Stomach (tissue), 8 donors: ENCODE measurements at regions not wholly inside any gene's neighbourhood (a gene's known extent, or its start where the extent isn't known, plus 50 kb on each side); places are given as distances from the start of the nearest gene placed in this dataset.

Experiments used
- DNase-seq, 2 donors: peaks; one replicate each; pipeline versions ENCODE4 v3.0.0 to v3.0.0-alpha.2; 2013 to 2019
- H3K27ac ChIP-seq, 5 donors: fragments of 200-600 bp in 4 of 5; sonication (generic) in 4 of 5; one replicate each; pipeline ENCODE4 v1.5.1; 2013 to 2019; ENCODE audit warnings: mild to moderate bottlenecking in 1 of 5, moderate library complexity in 1 of 5
- H3K27me3 ChIP-seq, 3 donors: fragments of 200-600 bp; sonication (generic); one replicate each; pipeline ENCODE4 v1.5.1; 2017 to 2019; ENCODE audit warnings: mixed run types in 1 of 3
- H3K36me3 ChIP-seq, 4 donors: fragments of 200-600 bp; sonication (generic); 1 replicate in 3 of 4; 2 replicates in 1 of 4; pipeline ENCODE4 v1.5.1; 2016 to 2019
- H3K4me1 ChIP-seq, 4 donors: fragments of 200-600 bp; sonication (generic); one replicate each; pipeline ENCODE4 v1.5.1; 2016 to 2019
- H3K4me3 ChIP-seq, 4 donors: fragments of 200-600 bp; sonication (generic) in 3 of 4; one replicate each; pipeline ENCODE4 v1.5.1; 2016 to 2019; ENCODE audit warnings: mild to moderate bottlenecking in 1 of 4
- H3K9me3 ChIP-seq, 4 donors: fragments of 200-600 bp; sonication (generic); one replicate each; pipeline ENCODE4 v1.5.1; 2016 to 2019
- EP300 ChIP-seq: sonication (generic); formaldehyde crosslinking; IDR thresholded peaks from one replicate; pipeline ENCODE4 v1.6.1; 2017; ENCODE audit warnings: antibody characterized with exemption
- POLR2A ChIP-seq, 4 donors: fragments of 450-650 bp; IDR thresholded peaks; one replicate each; pipeline ENCODE4 v1.6.1; 2016; ENCODE audit warnings: antibody characterized with exemption in 4 of 4, control low read depth in 2 of 4, mild to moderate bottlenecking in 1 of 4, moderate library complexity in 1 of 4
- POLR2AphosphoS5 ChIP-seq, 3 donors: sonication (generic); formaldehyde crosslinking; IDR thresholded peaks; one replicate each; pipeline ENCODE4 v1.6.1; 2016; ENCODE audit warnings: antibody characterized with exemption in 3 of 3
- WGBS, 5 donors: extraction: QIAGEN DNeasy Blood & Tissue Kit in 3 of 5; methylation state at CpG; one replicate each; pipeline versions ENCODE4 v1.1.5 to v1.1.7; 2013 to 2018; 5-methylcytosine and 5-hydroxymethylcytosine counted together
- intact Hi-C: fragments of 100-400 bp; cut with DNase I; formaldehyde crosslinking; loops from one replicate; pipeline ENCODE4 v1.15.1; 2023; ENCODE audit warnings: low total_unique reads
- TF ChIP-seq, protein P1 (sequence below), 7 experiments: fragments of 450-650 bp in 4 of 7; fragments of 200-600 bp in 3 of 7; sonication (generic) in 3 of 7; IDR thresholded peaks; one replicate each; pipeline ENCODE4 v1.5.1; 2016 to 2019; ENCODE audit warnings: antibody characterized with exemption in 7 of 7, control low read depth in 2 of 7, mild to moderate bottlenecking in 1 of 7
- donor health status: healthy with polysubstance abuse.
- donor health status: Bipolar disorder and iron deficiency.
- donor health status: healthy.

DNA sequence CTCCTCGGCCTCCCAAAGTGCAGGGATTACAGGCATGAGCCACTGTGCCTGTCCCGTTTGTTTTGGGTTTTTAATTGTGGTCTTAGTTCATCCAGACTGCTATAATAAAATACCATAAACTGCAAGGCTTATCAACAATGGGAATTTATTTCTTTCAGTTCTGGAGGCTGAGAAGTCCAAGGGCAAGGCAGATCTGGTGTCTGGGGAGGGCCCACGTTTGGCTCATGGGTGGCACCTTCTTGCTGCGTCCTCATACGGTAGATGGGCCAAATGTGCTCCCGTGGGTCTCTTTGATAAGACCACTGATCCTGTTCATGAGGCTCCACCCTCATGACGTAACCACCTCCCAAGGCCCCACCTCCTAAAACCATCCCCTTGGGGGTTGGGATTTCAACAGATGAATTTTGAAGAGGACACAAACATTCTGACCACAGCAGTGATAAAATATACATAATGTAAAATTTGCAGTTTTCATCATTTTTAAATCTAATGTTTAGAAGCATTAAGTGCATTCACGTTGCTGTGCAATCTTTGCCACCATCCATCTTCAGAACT lies 133.4 kb upstream of the ERRFI1 start:
- TF ChIP-seq, protein P1, sequence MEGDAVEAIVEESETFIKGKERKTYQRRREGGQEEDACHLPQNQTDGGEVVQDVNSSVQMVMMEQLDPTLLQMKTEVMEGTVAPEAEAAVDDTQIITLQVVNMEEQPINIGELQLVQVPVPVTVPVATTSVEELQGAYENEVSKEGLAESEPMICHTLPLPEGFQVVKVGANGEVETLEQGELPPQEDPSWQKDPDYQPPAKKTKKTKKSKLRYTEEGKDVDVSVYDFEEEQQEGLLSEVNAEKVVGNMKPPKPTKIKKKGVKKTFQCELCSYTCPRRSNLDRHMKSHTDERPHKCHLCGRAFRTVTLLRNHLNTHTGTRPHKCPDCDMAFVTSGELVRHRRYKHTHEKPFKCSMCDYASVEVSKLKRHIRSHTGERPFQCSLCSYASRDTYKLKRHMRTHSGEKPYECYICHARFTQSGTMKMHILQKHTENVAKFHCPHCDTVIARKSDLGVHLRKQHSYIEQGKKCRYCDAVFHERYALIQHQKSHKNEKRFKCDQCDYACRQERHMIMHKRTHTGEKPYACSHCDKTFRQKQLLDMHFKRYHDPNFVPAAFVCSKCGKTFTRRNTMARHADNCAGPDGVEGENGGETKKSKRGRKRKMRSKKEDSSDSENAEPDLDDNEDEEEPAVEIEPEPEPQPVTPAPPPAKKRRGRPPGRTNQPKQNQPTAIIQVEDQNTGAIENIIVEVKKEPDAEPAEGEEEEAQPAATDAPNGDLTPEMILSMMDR (IDR thresholded peaks at IDR 0.05): no peak
- no peak for TF ChIP-seq POLR2A (IDR thresholded peaks at IDR 0.05)
- TF ChIP-seq POLR2AphosphoS5 (IDR thresholded peaks at IDR 0.05): no peak
- TF ChIP-seq EP300: no peak
- H3K4me1 ChIP-seq: peaks cover 0 to 20% (median 12%) of the 10 kb centered on the region in 4 donors
- no peak overlapping the region for H3K27ac ChIP-seq
- no peaks in the 10 kb centered on the region for H3K27me3 ChIP-seq
- WGBS, 5 donors: 81 to 91% (median 89%) methylated on average over 7 to 8 of the region's 8 CpGs
- DNase-seq: no peak
- intact Hi-C loops: no loop called here
- H3K4me3 ChIP-seq: no peak overlapping the region
- H3K36me3 ChIP-seq: no peaks in the 10 kb centered on the region
- H3K9me3 ChIP-seq: no peaks in the 10 kb centered on the region

DNA sequence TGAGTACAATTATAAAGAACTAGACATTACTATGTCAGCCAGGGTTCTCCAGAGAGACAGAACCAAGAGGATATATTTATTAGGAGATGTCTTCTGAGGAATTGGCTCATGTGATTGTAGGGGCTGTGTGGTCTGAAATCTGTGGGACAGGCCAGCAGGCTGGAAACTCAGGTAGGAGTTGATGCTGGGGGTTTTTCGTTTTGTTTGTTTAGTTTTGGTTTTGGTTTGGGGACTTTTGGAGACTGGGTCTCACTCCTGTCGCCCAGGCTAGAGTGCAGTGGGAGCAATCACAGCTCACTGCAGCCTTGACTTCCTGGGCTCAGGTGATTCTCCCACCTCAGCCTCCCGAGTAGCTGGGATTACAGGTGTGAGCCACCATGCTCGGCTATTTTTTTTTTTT lies 132.9 kb upstream of the ERRFI1 start:
- TF ChIP-seq EP300: no peak
- no peaks in the 10 kb centered on the region for H3K36me3 ChIP-seq
- no peak for DNase-seq
- 84 to 96% (median 87%) methylated on average over 4 of the region's 4 CpGs for WGBS, 5 donors
- no peak overlapping the region for H3K4me3 ChIP-seq
- H3K9me3 ChIP-seq: no peaks in the 10 kb centered on the region
- intact Hi-C loops: no loop called here
- no peaks in the 10 kb centered on the region for H3K27me3 ChIP-seq
- H3K27ac ChIP-seq: peak overlapping the region in 1 of 5 donors; percentile 7
- H3K4me1 ChIP-seq: peaks cover 0 to 25% (median 14%) of the 10 kb centered on the region in 4 donors

DNA sequence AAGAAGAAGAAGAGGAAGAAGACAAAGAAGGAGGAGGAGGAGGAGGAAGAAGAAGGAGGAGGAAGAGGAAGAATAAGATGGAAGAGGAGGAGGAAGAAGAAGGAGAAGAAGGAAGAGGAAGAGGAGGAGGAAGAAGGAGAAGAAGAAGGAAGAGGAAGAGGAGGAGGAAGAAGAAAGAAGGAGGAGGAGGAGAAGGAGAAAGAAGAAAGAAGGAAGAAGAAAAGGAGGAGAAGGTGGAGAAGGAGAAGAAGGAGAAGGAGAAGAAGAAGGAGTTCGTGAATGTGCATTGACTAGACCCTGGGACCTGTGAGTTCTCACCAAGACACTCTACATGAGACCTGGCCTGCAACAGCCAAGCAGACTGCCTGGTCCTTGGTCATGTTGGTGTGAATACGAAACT lies 131.7 kb upstream of the ERRFI1 start:
- DNase-seq: no peak
- no peak for TF ChIP-seq EP300
- WGBS, 5 donors: 78 to 90% (median 85%) methylated on average over 2 of the region's 2 CpGs
- H3K36me3 ChIP-seq: no peaks in the 10 kb centered on the region
- no peaks in the 10 kb centered on the region for H3K27me3 ChIP-seq
- no peak overlapping the region for H3K4me3 ChIP-seq
- peaks cover 0 to 26% (median 16%) of the 10 kb centered on the region in 4 donors for H3K4me1 ChIP-seq
- intact Hi-C loops: no loop called here
- H3K27ac ChIP-seq: no peak overlapping the region
- H3K9me3 ChIP-seq: no peaks in the 10 kb centered on the region

DNA sequence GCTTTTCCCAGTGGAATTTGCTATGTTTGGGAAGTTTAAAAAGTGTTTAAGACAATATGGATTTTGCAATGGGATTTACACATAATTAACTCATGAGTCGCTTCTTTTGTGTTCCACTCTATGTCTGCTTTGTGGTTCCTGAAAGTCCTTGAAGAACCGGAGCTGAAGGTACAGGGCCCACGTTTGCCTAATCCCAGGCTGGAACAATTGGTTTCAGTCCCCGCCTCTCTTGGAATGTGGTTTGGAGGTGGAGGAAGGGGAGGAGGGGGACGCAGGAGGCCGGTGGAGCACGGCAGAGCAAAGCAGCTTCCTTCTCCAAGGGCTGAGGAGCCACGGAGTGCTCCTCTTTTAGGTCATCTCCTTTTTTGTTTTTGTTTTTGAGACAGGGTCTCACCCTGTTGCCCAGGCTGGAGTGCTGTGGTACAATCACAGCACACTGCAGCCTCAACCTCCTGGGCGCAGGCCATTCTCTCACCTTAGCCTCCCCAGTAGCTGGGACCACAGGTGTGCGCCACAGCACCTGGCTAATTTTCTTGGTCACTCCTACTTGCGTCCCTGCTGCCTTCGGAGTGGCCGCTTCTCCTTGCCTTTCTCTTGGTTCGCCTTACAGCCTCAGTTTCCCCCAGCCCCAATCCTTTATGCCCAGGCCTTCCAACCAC lies 129.5 kb upstream of the ERRFI1 start:
- Histone ChIP-seq H3K4me3 (no peak overlapping the region), H3K27me3 (no peaks in the 10 kb centered on the region), H3K36me3 (no peaks in the 10 kb centered on the region), H3K4me1 (peaks cover 0 to 26% (median 16%) of the 10 kb centered on the region in 4 donors), H3K9me3 (no peaks in the 10 kb centered on the region), H3K27ac (peak overlapping the region in 1 of 5 donors; percentile 71)
- TF ChIP-seq EP300: no peak
- TF ChIP-seq, protein P1 (IDR thresholded peaks at IDR 0.05): no peak
- intact Hi-C loops: no loop called here
- WGBS, 5 donors: 55 to 63% (median 60%) methylated on average over 14 of the region's 14 CpGs
- peak; percentile 34 to 60 for DNase-seq

DNA sequence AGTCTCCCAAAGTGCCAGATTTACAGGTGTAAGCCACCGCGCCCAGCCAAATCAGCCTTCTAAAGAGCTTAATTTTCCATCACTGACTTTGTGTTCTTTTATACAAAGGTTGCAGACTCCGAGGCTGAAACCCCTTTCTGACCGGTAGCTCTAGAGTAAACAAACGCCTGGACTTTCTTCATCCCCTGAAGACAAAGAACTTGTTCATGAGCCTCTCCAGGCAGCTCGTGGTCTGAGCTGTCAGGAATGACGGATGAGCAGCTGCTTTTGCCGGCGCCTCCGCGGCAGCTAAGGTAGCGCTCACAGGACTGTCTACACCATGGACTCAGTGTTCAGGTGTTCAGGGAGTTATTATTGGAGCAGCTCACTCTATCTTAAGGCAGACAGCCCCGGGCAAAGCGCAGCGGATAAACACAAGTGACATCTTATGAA lies 128.5 kb upstream of the ERRFI1 start:
- Histone ChIP-seq H3K27me3 (no peaks in the 10 kb centered on the region), H3K4me1 (peaks cover 0 to 26% (median 16%) of the 10 kb centered on the region in 4 donors), H3K36me3 (no peaks in the 10 kb centered on the region), H3K27ac (peak overlapping the region in 2 of 5 donors; percentile 17 to 71), H3K9me3 (no peaks in the 10 kb centered on the region), H3K4me3 (no peak overlapping the region)
- WGBS, 5 donors: 23 to 39% (median 24%) methylated on average over 15 of the region's 15 CpGs
- TF ChIP-seq POLR2AphosphoS5 (IDR thresholded peaks at IDR 0.05): no peak
- no peak for TF ChIP-seq POLR2A (IDR thresholded peaks at IDR 0.05)
- no peak for TF ChIP-seq EP300
- intact Hi-C loops: no loop called here
- DNase-seq: peak in 1 of 2 donors; percentile 84

DNA sequence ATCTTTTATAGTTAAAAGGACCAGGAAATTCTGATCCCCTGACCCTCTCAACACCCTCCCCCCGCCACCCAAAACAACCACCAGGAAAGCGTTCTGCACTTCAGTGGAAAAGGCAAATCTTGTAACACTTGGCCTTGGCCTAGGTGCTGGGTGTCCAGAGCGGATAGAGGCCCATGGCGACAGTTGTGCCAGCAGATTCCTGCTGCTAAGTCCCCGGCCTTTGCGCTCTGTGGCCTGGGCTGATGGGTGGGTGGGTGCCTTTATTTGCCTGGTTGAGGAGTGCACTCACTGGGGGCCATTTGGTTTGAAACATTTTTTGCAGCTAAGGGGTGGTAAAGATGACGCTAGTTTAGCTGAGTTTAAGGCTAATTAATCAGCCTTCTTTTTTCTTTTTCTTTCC lies 127.9 kb upstream of the ERRFI1 start:
- peak overlapping the region in 2 of 5 donors; percentile 59 to 71 for H3K27ac ChIP-seq
- WGBS, 5 donors: 96 to 98% (median 97%) methylated on average over 7 of the region's 7 CpGs
- no peak overlapping the region for H3K4me3 ChIP-seq
- no peak for DNase-seq
- no peaks in the 10 kb centered on the region for H3K27me3 ChIP-seq
- TF ChIP-seq POLR2AphosphoS5 (IDR thresholded peaks at IDR 0.05) (no peak), POLR2A (IDR thresholded peaks at IDR 0.05) (no peak), EP300 (no peak)
- TF ChIP-seq, protein P1 (IDR thresholded peaks at IDR 0.05): no peak
- no peaks in the 10 kb centered on the region for H3K9me3 ChIP-seq
- intact Hi-C loops: no loop called here
- H3K36me3 ChIP-seq: no peaks in the 10 kb centered on the region
- peaks cover 0 to 26% (median 16%) of the 10 kb centered on the region in 4 donors for H3K4me1 ChIP-seq
